ENCODE measurements at regions not wholly inside any gene's neighbourhood (a gene's known extent, or its start where the extent isn't known, plus 50 kb on each side); places are given as distances from the start of the nearest gene placed in this dataset.
"Not testable (repeated sequence)": the region's sequence is repeated elsewhere in the genome, so short reads cannot be mapped to it uniquely, and the experiment has no call there.

- no peak for DNase-seq (ENCODE audit: low spot score)
- intact Hi-C loops (cut with DNase I): no loop called here
Observed at GRCh38 chr14:55802986-55803872, 223.2 kb downstream of the KTN1 start.

DNA sequence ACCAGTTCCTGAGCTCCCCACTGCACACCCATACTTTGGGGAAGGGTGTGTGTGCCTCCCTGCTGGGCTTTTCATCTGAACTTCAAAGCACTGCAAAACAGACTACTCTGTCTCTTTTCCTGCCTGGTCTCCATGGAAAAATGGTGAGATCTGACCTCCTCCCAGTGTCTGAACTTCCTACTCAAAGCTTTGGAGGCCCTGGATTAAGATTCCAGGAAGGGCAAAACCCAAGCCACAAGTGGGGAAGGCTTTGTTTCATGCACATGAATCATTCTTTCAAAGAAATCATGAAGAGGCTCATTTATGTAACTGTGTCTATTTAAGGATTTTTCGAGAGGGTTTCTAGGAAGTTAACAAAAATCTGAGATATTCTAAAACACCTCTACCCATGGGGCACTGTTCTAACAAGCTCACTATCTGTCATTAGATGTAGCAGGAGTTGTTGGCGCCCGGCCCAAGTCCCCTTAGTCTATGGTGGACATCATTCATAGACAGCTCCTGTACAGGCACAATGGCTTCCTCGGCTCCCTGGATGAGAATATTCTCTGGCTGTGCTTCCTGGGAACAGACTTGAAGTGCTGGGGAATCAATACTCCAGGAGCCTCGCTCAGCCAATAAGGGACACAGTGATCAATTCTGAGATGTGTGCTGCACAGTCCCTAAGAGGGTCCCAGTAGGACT, 224.0 kb downstream of the KTN1 start:
- DNase-seq (ENCODE audit: low spot score): no peak
- intact Hi-C loops (cut with DNase I): no loop called here

DNA sequence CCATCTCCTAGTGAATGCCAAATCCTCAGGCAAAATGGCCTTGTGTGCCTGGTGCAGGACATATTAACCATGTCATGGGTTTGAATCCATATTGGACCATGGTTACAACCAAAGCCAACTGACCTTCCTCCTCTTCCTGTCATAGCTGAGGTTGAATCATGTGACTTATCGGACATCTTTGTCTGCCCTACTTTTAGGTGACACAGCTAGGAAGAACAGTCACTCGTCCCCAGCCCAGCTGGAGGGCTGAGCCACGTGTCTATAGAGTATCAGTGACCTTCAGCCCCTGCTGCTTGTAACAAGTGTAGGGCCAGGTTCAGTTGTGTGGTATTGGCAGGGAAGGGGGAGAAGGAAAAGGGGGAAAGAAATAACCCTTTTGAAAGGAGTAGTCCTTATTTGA, 225.2 kb downstream of the KTN1 start:
- intact Hi-C loops (cut with DNase I): no loop called here
- no peak for DNase-seq (ENCODE audit: low spot score)

GRCh38 chr14:55807053-55807880, 227.3 kb downstream of the KTN1 start:
- intact Hi-C loops (cut with DNase I): no loop called here
- peak; percentile 90 for DNase-seq (ENCODE audit: low spot score)

DNA sequence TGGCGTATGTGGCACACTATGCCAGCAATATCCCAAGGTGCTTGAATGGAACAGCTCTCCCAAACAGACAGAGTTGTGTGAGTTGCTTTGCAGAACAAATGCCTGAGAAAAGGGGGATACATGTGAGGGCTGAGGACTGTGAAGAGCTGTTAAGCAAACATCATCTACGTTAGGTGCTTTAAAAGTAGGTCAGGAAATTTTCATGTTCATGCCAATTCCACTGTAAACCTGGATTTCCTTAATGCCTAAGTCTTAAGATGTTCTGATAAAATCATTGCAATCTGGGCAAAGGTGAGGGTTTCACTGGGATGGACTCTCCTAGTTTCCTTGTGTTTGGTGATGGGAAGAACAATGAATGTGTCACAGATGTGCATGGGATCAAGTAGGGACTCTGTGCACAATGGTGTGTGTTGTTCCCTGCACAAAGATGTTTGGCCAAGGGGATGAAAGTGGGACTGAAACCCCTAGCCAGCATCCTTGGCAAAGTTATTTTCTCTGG, 227.9 kb downstream of the KTN1 start:
- no peak for DNase-seq (ENCODE audit: low spot score)
- intact Hi-C loops (cut with DNase I): no loop called here

- intact Hi-C loops (cut with DNase I): no loop called here
- no peak for DNase-seq (ENCODE audit: low spot score)
Observed at GRCh38 chr14:55813630-55814029, 233.6 kb downstream of the KTN1 start.

- intact Hi-C loops (cut with DNase I): no loop called here
- DNase-seq (ENCODE audit: low spot score): no peak
Observed at GRCh38 chr14:55814064-55814463, 234.1 kb downstream of the KTN1 start.

DNA sequence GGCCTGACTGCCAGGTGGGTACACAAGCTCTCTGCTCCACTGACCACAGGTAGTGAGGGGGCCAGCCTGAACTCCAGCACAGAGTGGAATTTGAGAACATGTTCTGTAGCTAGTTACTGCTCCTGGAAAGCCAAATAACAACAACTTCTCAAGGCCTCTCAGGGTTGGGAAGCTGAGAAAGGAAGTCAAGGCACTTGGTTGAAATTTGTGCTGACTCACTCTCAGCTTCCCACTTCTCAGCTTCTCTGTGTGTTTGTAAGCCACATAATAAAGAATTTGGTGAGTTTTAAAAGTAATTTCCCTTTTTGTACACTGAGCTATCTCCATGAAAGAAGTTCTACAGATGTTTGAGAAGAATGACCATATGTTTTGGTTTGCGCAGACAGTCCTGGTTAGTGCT, 234.9 kb downstream of the KTN1 start:
- no peak for DNase-seq (ENCODE audit: low spot score)
- intact Hi-C loops (cut with DNase I): no loop called here

GRCh38 chr14:55816225-55816624, 236.2 kb downstream of the KTN1 start:
- no peak for DNase-seq (ENCODE audit: low spot score)
- intact Hi-C loops (cut with DNase I): no loop called here

GRCh38 chr14:55819610-55820304, 239.8 kb downstream of the KTN1 start:
- intact Hi-C loops (cut with DNase I): no loop called here

DNA sequence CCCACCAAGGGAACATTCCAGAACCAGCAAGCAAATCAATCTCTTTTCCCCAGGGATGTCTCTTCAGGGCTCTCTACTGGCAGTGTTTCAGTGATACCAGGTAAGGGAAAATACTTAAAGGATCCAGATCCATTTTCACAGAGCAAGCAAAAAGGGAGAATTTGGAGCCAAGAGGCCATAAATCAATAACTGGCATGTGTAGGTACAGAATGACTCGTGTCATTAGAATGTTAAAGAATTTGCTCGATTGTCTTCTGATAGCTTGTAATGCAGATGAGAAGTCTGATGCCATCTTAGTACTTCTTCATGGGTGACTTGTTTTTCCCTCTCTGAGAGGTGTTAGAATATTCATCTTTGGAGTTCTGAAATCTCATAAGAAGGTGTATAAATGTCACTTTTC, 242.9 kb downstream of the KTN1 start:
- intact Hi-C loops (cut with DNase I): no loop called here
- no peak for DNase-seq (ENCODE audit: low spot score)

More at GRCh38 chr14:55819610-55820304, 239.8 kb downstream of the KTN1 start:
- DNase-seq (ENCODE audit: low spot score): no peak

GRCh38 chr14:55832122-55832911, 252.3 kb downstream of the KTN1 start:
- intact Hi-C loops (cut with DNase I): no loop called here
- DNase-seq (ENCODE audit: low spot score): no peak

- DNase-seq (ENCODE audit: low spot score): no peak
- intact Hi-C loops (cut with DNase I): no loop called here
Observed at GRCh38 chr14:55832974-55833373, 253.0 kb downstream of the KTN1 start.

- no peak for DNase-seq (ENCODE audit: low spot score)
- intact Hi-C loops (cut with DNase I): no loop called here
Observed at GRCh38 chr14:55834390-55834789, 254.4 kb downstream of the KTN1 start.

DNA sequence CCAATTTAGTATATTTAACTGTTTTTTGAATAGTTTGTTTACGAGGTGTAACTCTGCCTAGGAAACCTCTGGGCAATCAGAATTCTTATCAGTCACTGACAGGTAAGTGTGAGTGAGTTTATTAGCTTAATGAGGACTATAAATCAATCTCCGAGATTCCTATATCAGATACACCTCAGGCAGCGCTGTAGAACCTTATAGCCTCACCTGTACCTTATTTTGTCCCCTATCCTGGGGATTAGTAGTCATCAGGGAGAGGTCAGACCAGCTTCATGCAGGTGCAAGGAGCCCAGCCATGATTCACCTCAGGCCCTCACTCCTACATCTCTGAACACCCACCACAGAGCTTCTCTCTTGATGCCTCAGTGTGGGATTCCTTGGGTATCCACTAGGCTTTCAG, 256.0 kb downstream of the KTN1 start:
- DNase-seq (ENCODE audit: low spot score): no peak
- intact Hi-C loops (cut with DNase I): no loop called here

DNA sequence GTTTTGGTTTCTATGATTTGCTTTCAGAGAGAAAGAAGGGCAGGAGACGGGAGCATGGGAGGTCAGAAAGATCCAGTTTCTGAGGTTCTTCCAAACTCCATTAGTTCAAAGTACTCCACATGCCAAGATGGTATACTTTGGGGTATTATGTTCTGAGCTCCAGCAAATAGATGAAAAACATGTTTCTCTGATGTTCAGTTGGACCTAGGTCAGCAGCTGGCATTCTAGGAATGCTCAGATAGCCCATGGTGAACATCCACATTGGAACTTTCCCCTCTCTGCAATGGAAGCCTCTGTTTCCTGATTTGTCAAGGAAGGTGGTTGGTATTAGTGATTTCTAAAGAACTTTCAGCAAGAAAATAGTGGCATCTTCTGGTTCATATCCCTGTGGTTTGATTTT, 257.5 kb downstream of the KTN1 start:
- no peak for DNase-seq (ENCODE audit: low spot score)
- intact Hi-C loops (cut with DNase I): no loop called here

- DNase-seq (ENCODE audit: low spot score): no peak
- intact Hi-C loops (cut with DNase I): no loop called here
Observed at GRCh38 chr14:55838529-55839052, 258.6 kb downstream of the KTN1 start.

DNA sequence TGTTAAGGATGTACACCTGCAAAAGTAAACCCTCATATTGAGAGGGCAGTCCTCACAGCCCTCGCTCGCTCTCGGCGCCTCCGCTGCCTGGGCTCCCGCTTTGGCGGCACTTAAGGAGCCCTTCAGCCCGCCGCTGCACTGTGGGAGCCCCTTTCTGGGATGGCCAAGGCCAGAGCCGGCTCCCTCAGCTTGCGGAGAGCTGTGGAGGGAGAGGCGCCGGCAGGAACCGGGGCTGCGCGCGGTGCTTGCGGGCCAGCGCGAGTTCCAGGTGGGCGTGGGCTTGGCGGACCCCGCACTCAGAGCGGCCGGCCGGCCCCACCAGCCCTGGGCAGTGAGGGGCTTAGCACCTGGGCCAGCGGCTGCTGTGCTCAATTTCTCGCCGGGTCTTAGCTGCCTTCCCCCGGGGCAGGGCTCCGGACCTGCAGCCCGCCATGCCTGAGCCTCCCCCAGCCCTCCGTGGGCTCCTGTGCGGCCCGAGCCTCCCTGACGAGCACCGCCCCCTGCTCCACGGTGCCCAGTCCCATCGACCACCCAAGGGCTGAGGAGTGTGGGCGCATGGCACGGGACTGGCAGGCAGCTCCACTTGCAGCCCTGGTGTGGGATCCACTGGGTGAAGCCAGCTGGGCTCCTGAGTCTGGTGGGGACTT, 259.4 kb downstream of the KTN1 start:
- intact Hi-C loops (cut with DNase I); DNase-seq (ENCODE audit: low spot score): not testable (repeated sequence)
